GM18867 (cell line): ENCODE measurements at regions not wholly inside any gene's neighbourhood (a gene's known extent, or its start where the extent isn't known, plus 50 kb on each side); places are given as distances from the start of the nearest gene placed in this dataset.

Source experiments
- ATAC-seq: cut with Tn5 transposase; IDR thresholded peaks from one replicate; pipeline ENCODE4 v1.9.1; 2021; ENCODE audit warnings: mild to moderate bottlenecking, moderate library complexity; ENCODE audit not compliant: unreplicated experiment

DNA sequence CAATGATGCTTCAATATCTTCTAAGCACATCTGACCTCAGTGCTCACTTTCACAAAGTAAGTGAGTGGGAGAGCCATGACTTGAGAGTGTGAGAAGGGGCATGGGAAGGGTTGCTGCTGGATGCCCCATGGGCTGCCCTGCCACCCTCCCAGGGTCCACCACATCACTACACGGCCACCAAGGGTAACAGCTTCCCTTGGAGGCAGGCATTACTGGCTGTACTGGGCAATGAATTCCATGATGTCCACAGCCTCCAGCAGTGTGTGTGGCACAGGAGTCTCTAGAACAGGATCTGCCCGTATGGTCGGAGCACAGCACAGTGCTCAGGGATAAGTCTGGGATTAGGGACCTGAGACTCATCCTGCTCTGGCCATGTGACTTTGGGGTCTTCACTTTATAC is 481.0 kb upstream of the MYT1L start:
- ATAC-seq, result no peak

DNA sequence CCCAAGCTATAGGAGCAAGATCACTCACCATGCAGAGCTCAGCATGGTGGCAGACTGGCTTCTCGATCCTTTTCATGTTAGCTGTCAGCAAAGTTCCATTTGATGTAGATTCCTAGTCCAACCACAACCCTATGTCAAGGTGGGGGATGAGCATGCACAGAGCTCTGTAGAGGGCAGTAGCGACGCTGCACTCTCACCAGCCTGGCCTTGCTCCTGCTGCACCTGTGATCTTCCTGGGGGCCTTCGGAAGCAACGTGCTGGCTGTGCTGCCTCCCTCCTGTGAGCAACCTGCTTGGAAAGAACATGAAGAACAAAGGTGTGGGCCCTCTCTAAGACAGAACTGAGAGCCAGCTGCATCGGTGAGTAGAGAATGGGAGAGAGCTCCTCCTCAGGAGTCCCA is 479.4 kb upstream of the MYT1L start:
- no peak for ATAC-seq

DNA sequence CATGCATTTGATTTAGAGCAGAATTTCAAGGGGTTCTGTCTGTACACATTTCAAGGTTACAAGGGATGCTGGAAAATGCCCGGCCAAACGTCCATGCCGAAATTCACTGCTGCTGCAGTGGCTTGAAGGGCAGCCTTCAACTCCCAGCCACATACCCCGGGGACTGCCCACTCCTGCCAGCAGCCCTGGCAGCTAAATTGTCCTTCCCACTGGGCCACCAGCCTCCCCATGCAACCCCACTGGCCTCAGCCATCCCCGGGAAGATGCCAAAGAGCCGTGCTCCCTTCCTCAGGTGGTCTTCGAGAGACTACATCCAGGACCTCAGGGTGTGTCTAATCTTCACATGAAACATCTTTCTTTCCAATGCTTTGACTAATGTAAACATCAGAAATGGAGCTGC is 478.7 kb upstream of the MYT1L start:
- no peak for ATAC-seq

DNA sequence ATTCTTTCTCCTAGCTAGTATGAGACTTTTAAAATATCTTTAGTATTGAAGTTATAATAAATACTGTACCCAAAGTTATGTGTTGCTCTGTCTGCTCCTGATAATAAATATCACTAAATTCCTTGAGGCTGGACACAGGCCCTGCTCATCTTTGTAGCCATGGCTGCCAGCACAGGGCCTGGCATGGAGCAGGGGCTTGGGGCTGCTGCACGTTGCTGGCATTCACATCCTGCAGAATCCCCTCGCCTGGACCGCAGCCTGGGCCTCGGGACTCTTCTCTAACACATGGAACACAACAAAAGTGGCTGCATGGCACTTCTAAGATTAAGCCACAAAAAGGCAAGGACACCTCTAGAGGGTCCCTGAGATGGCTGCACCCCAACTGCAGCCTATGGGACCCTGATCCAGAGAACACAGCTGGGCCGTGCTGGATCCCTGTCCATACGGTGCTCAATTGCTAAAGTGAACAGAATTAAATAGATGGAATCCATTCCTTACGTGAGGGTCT is 477.5 kb upstream of the MYT1L start:
- ATAC-seq, result no peak

- no peak for ATAC-seq
Measured at GRCh38 chr2:2806711-2807110, 475.6 kb upstream of the MYT1L start.

DNA sequence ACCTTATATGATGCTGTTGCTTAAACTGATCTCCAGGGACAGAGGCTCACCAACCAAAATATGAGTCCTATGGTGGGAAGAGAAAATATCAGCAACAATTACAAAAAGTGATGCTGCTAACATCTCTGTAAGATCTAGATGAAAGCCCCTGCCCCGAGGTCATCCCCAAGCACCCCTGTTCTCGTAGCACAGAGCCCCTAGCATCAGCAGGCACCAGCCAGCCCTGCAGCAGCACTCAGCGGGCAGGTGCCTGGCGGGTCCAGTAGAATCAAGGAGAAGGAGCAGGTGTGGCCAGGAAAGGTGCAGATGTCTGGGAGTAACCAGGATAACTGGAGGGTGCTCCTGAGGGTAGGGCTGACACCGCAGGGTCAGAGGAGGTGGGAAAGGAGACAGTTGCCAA is 474.2 kb upstream of the MYT1L start:
- no peak for ATAC-seq

GRCh38 chr2:2804528-2804927 is 473.5 kb upstream of the MYT1L start:
- ATAC-seq, result no peak

DNA sequence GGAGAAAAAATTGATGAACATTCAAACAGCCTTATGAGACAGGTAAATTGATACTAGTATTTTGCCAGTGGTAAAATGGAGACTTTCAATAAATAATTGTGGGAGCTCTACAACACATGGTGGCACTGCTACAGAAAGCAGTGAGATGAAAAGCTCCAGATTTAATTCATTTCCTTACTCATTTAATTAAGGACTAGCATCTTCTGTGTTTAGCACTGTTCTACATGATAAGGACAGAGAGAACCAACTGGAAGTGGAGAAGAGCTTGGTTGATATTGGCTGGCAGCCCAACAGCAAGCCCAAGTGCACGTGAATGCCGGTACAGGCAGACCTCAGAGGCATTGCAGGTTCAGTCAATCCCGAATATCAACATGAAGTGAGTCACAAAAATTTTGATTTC is 470.4 kb upstream of the MYT1L start:
- ATAC-seq, result no peak

DNA sequence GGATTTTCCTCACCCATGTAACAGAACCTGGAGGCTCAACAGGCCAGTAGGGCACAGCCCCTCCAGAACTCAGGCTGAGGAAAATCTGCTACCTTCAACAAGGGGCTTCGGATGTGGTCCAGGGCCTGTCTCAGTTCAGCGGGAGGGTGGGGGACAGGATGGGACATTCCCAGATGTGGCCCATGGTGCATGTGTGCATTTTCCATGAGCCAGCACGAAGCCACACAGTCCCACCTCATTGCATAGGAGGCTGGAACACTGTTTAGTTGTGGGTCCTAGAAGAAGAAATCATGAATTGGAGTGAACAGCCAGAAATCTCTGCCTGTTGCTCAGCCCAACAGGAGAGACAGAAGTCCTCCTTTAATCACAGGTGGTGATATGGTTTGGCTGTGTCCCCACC is 469.6 kb upstream of the MYT1L start:
- no peak for ATAC-seq

GRCh38 chr2:2800001-2800400 is 468.9 kb upstream of the MYT1L start:
- ATAC-seq, result no peak

DNA sequence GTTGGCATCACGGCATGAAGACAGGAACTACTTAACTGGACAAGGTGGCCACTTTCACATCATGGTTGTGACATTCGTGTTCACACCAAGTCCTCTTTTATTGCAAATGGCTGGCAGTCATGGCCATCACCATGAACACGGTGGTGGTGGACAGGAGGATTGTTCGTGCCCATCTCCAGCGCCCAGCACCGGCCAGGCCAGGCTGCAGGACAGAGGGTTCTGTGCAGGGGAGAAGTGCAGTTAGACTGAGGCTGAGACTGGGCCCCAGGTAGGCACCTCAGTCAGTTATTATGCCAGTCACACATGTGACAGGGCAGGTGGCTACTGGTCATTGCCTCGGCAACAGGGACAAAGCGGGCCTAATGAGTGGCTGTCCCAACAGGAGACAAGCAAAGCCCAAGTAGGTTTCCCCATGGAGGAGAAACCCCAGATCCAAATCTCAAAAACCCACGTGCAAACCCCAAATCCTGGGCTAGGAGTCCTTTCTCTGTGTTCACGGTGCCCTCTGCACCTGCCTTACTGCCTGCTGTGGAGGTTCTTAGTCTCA is 468.1 kb upstream of the MYT1L start:
- no peak for ATAC-seq

GRCh38 chr2:2798337-2798736 is 467.3 kb upstream of the MYT1L start:
- no peak for ATAC-seq

DNA sequence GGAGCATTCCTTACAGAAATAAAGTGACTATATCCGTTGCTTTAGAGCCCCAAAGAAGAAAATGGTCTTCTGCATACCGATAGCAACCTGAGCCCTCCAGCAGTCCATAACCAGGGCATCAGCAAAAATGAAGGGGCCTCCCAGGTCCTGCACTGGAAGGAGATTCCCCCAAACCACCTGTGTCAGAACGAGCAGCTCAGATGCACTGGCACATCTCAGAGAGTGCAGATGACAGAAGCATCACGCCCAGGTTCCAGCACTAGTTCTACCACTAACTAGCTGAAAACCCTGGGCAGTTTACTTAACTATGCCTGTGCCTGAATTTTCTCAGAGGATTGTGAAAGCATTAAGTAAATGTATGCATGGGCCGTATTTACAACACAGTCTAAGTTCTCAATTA is 466.7 kb upstream of the MYT1L start:
- no peak for ATAC-seq

DNA sequence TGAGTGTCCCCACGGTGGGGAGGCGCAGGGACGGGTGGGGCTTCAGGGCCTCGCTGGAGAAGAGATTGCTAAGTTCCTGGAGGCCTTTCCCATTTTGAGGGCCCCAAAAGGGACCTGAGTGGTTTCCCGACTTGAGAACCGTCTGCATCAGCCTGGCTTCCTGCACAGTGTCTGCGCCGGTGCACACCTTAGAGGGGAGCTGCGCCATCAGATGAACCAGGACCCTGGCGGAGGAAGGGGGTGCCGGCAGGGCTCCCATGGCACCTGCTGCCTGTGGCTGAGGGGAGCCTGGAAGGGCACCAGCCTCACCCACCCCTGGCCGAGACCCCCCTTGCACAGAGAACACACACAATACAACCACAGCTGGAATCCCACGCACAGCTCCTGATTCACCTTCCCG is 465.1 kb upstream of the MYT1L start:
- ATAC-seq, result no peak

- ATAC-seq, result no peak
Measured at GRCh38 chr2:2795438-2796091, 464.5 kb upstream of the MYT1L start.

- no peak for ATAC-seq
Measured at GRCh38 chr2:2793925-2794560, 463.0 kb upstream of the MYT1L start.

DNA sequence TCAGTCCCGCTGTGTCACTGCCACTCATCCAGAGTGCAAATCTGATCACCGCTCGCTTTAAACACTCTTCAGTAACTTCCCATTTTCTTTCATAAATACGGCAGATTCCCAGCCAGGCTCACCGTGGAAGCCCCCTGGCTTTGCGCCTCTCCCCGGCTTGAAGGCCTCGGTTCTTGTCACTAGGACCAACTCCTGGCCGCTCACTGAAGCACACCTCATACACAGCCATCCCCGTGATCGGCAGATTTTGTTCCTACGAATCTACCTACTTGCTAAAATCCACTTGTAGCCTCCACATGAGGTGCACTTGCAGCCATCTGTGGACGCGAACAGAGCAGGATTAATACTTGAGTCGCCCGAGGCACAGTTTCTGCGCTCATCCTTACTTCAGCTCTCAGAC is 462.4 kb upstream of the MYT1L start:
- no peak for ATAC-seq

GRCh38 chr2:2791606-2792005 is 460.5 kb upstream of the MYT1L start:
- no peak for ATAC-seq

DNA sequence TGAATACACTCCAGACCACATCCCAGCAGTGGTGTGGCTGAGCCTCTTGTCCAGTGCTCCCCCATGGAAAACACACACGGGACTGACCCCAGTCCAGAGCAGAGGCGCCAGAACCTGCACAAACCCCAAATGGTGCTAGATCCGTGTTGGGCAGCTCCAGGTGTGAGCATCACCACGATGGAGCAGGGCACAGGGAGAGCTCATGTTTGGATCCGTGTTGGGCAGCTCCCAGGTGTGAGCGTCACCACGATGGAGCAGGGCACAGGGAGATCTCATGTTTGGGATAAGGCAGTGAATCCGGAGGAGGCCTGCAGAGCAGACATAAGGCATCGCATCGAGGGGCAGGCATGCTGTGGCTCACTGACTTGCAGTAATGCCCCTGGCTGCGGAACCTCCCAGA is 460.0 kb upstream of the MYT1L start:
- no peak for ATAC-seq

- no peak for ATAC-seq
Measured at GRCh38 chr2:2788076-2788475, 457.0 kb upstream of the MYT1L start.

DNA sequence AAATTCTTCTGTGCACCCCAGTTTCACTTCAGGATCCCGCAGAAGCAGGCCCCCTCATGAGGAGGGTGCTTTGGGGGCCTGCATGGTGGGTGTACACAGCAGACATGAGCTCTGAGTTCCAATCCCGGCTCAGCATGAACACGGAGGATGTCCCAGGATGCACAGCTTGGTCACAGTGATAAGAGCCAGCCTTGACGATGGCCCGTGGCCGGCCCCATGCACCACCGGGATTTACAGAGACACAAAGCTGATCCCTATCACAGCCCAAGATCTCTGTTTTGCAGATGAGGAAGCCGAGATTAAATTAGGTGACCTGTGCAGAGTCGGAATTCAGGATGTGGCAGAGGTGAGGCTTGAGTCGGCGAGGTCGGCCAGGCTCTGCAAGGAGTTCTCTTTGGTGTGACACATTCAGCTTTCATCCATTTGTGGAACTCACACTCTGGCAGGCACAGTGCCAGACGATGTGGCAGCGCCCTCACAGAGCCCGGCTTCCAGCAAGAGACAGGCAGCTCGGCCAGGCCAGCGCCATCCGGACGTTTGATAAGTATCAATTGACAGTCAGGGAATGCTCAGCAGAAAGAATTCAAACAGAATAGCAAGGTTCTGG is 456.3 kb upstream of the MYT1L start:
- ATAC-seq, result no peak

GRCh38 chr2:2782007-2782406 is 450.9 kb upstream of the MYT1L start:
- ATAC-seq, result no peak
